BJ (cell line): ENCODE measurements at regions not wholly inside any gene's neighbourhood (a gene's known extent, or its start where the extent isn't known, plus 50 kb on each side); places are given as distances from the start of the nearest gene placed in this dataset.

Experiments used
- CTCF ChIA-PET: fragments of 350-600 bp; formaldehyde crosslinking; extraction: SDS; loops from one replicate; lab custom pipeline; 2021; ENCODE audit warnings: antibody characterized with exemption, inconsistent platforms; lab: Yijun Ruan, JAX
- POLR2A ChIA-PET: fragments of 300-600 bp; sonication (Branson Sonifier 250); formaldehyde crosslinking; extraction: SDS; loops from one replicate; lab custom pipeline; 2021; ENCODE audit warnings: antibody characterized with exemption; lab: Charles Lee
- DNase-seq: peaks from one replicate; pipeline ENCODE4 v3.0.0-alpha.2; 2011; ENCODE audit warnings: low read depth
- H3K27me3 ChIP-seq: 2 replicates; pipeline ENCODE4 v1.6.0; 2011; ENCODE audit warnings: low read length; ENCODE audit not compliant: control insufficient read depth, insufficient read depth
- H3K36me3 ChIP-seq: 2 replicates; pipeline ENCODE4 v1.5.1; 2011; ENCODE audit warnings: low read length; ENCODE audit not compliant: control insufficient read depth, insufficient read depth
- H3K4me3 ChIP-seq: 2 replicates; pipeline ENCODE4 v1.5.1; 2011; ENCODE audit warnings: low read depth, mild to moderate bottlenecking, control low read depth, low read length
- TF ChIP-seq, protein P1 (sequence below): IDR thresholded peaks from 2 replicates; pipeline ENCODE4 v1.5.1; 2011; ENCODE audit warnings: low read depth, mild to moderate bottlenecking, control low read depth, inconsistent platforms, low read length, moderate library complexity; ENCODE audit not compliant: insufficient read depth

DNA sequence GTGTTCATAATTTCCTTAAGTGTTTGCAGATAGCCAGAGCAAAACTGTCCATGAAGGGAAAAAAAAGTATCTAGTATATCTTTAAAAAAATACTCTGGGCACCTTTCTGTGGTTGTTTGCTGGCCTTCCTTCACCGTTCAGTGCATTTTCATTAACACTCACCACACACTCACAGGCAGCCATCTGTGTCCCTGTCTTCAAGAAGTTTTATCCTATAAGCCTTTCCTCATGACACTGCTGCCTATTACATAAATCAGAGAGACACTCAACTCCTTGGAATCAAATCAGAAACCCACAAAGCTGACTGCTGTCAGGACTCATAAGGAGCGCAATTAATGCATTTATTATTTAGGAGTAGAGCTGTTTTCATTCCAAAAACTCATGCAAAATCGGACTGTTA lies 1720.2 kb downstream of the PCDH7 start:
- Histone ChIP-seq H3K4me3 (no peak overlapping the region), H3K36me3 (no peaks in the 10 kb centered on the region), H3K27me3 (no peaks in the 10 kb centered on the region)
- ChIA-PET CTCF (no interaction called here), POLR2A (no interaction called here)
- TF ChIP-seq, protein P1, sequence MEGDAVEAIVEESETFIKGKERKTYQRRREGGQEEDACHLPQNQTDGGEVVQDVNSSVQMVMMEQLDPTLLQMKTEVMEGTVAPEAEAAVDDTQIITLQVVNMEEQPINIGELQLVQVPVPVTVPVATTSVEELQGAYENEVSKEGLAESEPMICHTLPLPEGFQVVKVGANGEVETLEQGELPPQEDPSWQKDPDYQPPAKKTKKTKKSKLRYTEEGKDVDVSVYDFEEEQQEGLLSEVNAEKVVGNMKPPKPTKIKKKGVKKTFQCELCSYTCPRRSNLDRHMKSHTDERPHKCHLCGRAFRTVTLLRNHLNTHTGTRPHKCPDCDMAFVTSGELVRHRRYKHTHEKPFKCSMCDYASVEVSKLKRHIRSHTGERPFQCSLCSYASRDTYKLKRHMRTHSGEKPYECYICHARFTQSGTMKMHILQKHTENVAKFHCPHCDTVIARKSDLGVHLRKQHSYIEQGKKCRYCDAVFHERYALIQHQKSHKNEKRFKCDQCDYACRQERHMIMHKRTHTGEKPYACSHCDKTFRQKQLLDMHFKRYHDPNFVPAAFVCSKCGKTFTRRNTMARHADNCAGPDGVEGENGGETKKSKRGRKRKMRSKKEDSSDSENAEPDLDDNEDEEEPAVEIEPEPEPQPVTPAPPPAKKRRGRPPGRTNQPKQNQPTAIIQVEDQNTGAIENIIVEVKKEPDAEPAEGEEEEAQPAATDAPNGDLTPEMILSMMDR: no peak
- no peak for DNase-seq

DNA sequence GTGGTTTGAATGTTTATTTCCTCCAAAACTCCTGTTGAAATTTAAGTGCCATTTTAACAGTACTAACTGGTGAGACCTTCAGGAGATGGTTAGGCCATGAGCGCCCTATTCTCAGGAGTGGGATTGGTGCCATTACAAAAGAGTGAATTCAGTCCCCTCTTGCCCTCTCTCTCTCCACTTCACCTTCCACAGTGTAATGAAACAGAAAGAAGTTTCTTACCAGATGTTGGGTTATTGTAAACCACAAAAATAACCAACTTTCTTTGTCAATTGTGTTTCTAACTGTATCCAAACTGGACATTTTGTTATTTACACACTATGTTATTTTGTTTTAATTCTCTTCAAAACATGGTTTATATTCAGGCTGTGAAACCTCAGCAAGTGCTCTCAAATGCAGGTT lies 1734.3 kb downstream of the PCDH7 start:
- CTCF ChIA-PET: no interaction called here
- TF ChIP-seq, protein P1: no peak
- no peak for DNase-seq
- H3K27me3 ChIP-seq: no peaks in the 10 kb centered on the region
- H3K4me3 ChIP-seq: no peak overlapping the region
- H3K36me3 ChIP-seq: no peaks in the 10 kb centered on the region
- POLR2A ChIA-PET: no interaction called here

DNA sequence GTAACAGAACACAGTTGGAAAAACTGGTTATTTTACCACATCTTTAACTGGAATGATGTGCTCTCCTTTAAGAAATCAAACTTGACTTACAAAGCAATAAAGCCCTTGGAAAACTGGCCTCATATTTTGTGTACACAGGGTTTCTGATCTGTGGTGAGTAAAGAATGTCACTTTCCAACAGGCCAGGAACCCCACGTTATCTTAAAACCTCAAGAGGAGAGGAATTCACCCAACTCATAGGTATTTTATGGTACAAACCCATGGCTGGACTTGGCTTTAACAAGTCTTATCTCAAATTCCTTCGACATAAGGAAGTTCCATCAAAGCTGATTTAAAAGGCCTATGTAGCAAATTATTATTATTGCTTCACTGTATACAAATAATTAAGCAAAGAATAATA lies 1735.1 kb downstream of the PCDH7 start:
- DNase-seq: no peak
- ChIA-PET CTCF (no interaction called here), POLR2A (no interaction called here)
- Histone ChIP-seq H3K36me3 (no peaks in the 10 kb centered on the region), H3K4me3 (no peak overlapping the region), H3K27me3 (no peaks in the 10 kb centered on the region)
- TF ChIP-seq, protein P1: no peak

DNA sequence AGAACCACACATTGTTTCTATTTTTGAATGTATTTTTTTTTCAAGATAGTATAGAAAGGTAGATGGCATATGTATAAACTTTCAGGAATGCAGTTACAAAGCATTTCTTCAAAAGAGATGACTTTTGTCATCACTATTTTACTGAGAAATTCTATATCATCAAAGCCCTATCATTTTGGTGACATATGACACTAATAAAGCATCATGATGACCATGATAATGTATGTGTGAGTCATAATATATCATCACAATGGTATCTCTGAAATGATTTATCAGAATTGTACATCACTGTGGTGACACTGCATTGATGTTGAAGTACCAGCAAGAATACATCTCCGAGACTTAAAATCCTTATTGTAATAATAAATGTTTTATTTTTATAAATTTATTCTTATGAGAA lies 1740.8 kb downstream of the PCDH7 start:
- no peak for DNase-seq
- Histone ChIP-seq H3K4me3 (no peak overlapping the region), H3K27me3 (no peaks in the 10 kb centered on the region), H3K36me3 (no peaks in the 10 kb centered on the region)
- TF ChIP-seq, protein P1: no peak
- ChIA-PET POLR2A (no interaction called here), CTCF (no interaction called here)

DNA sequence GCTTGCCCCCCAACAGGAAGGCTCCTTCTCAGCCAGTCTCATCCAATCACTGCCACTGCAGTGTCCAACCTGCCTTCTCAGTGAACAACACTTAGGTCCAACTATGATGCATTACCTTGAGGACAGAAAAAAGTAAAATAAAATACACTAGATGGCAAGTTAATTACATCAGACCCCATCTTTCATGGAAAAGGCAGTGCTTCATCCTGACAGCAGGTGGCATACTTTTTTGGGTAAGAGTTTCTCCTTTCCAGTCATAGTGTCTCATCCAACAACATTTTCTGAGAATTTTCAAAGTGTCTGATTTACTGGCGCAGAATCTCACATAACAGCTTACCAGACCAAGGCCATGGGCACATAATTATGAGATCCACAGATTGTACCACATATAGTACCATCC lies 1742.8 kb downstream of the PCDH7 start:
- ChIA-PET CTCF (interaction anchor here (0.6 to 0.8 kb wide), 2 partner anchors 97 to 136 kb away, joined by 3 read pairs; no protein-coding TSS in a partner anchor), POLR2A (no interaction called here)
- Histone ChIP-seq H3K4me3 (no peak overlapping the region), H3K27me3 (no peaks in the 10 kb centered on the region), H3K36me3 (no peaks in the 10 kb centered on the region)
- TF ChIP-seq, protein P1: peak; percentile 25
- no peak for DNase-seq
